SK-N-SH treated with all-trans-retinoic acid at 6 μM for 48 hours (cell line): ENCODE measurements at regions not wholly inside any gene's neighbourhood (a gene's known extent, or its start where the extent isn't known, plus 50 kb on each side); places are given as distances from the start of the nearest gene placed in this dataset.

Experiments used
- ATAC-seq: fragments of 200-7000 bp; cut with Tn5 transposase; 3 replicates; pipeline ENCODE4 v1.9.1; 2020; ENCODE audit warnings: mild to moderate bottlenecking, moderate library complexity
- ARNTL ChIP-seq: fragments of 450-650 bp; formaldehyde crosslinking; IDR thresholded peaks from 2 replicates; pipeline ENCODE4 v1.5.0; 2020; ENCODE audit warnings: low read depth, mild to moderate bottlenecking, moderate library complexity, borderline replicate concordance
- BACH2 ChIP-seq: fragments of 250-450 bp; sonication (Bioruptor Pico); IDR thresholded peaks from 2 replicates; pipeline ENCODE4 v1.9.0; 2021; ENCODE audit warnings: mild to moderate bottlenecking, borderline replicate concordance
- CREB5 ChIP-seq: fragments of 250-450 bp; sonication (Bioruptor Pico); IDR thresholded peaks from 2 replicates; pipeline ENCODE4 v1.5.1; 2020; ENCODE audit warnings: low read depth, mild to moderate bottlenecking, moderate library complexity
- CSDC2 ChIP-seq: fragments of 250-450 bp; sonication (Bioruptor Pico); IDR thresholded peaks from 2 replicates; pipeline ENCODE4 v1.5.0; 2020; ENCODE audit warnings: mild to moderate bottlenecking, moderate library complexity
- CSRNP3 ChIP-seq: fragments of 250-450 bp; sonication (Bioruptor Pico); IDR thresholded peaks from 2 replicates; pipeline ENCODE4 v1.5.1; 2021; ENCODE audit warnings: mild to moderate bottlenecking, moderate library complexity
- ESRRG ChIP-seq: fragments of 250-450 bp; sonication (Bioruptor Pico); IDR thresholded peaks from 2 replicates; pipeline ENCODE4 v1.6.1; 2021; ENCODE audit warnings: mild to moderate bottlenecking
- GLIS3 ChIP-seq: fragments of 250-450 bp; sonication (Bioruptor Pico); IDR thresholded peaks from 2 replicates; pipeline ENCODE4 v1.5.0; 2020; ENCODE audit warnings: mild to moderate bottlenecking, moderate library complexity
- OSR1 ChIP-seq: fragments of 250-450 bp; sonication (Bioruptor Pico); IDR thresholded peaks from 2 replicates; pipeline ENCODE4 v1.8.0; 2022; ENCODE audit warnings: moderate library complexity, mild to moderate bottlenecking, inconsistent platforms
- PATZ1 ChIP-seq: fragments of 250-450 bp; sonication (Bioruptor Pico); IDR thresholded peaks from 2 replicates; pipeline ENCODE4 v1.8.0; 2020; ENCODE audit warnings: mild to moderate bottlenecking, moderate library complexity, borderline replicate concordance
- PPARA ChIP-seq: fragments of 250-450 bp; sonication (Bioruptor Pico); IDR thresholded peaks from 2 replicates; pipeline ENCODE4 v1.5.0; 2020; ENCODE audit warnings: mild to moderate bottlenecking, borderline replicate concordance
- RARB ChIP-seq: fragments of 250-450 bp; sonication (Bioruptor Pico); IDR thresholded peaks from 2 replicates; pipeline ENCODE4 v1.8.0; 2021; ENCODE audit warnings: mild to moderate bottlenecking, moderate library complexity
- SNAI2 ChIP-seq: fragments of 250-450 bp; sonication (Bioruptor Pico); IDR thresholded peaks from 2 replicates; pipeline ENCODE4 v1.5.0; 2020; ENCODE audit warnings: mild to moderate bottlenecking, moderate library complexity
- TCF4 ChIP-seq: fragments of 250-450 bp; sonication (Bioruptor Pico); IDR thresholded peaks from 2 replicates; pipeline ENCODE4 v1.8.0; 2021; ENCODE audit warnings: mild to moderate bottlenecking, moderate library complexity, borderline replicate concordance
- TOX ChIP-seq: fragments of 250-450 bp; sonication (Bioruptor Pico); IDR thresholded peaks from 2 replicates; pipeline ENCODE4 v1.8.0; 2021; ENCODE audit warnings: mild to moderate bottlenecking, moderate library complexity, borderline replicate concordance
- TSHZ2 ChIP-seq: fragments of 250-450 bp; sonication (Bioruptor Pico); IDR thresholded peaks from 2 replicates; pipeline ENCODE4 v1.5.0; 2020; ENCODE audit warnings: mild to moderate bottlenecking, moderate library complexity
- ZC3H10 ChIP-seq: fragments of 250-450 bp; sonication (Bioruptor Pico); IDR thresholded peaks from 2 replicates; pipeline ENCODE4 v1.5.1; 2021; ENCODE audit warnings: mild to moderate bottlenecking, moderate library complexity
- ZFP3 ChIP-seq: fragments of 250-450 bp; sonication (Bioruptor Pico); IDR thresholded peaks from 2 replicates; pipeline ENCODE4 v1.5.0; 2020; ENCODE audit warnings: mild to moderate bottlenecking, moderate library complexity
- ZFP30 ChIP-seq: fragments of 450-650 bp; formaldehyde crosslinking; IDR thresholded peaks from 2 replicates; pipeline ENCODE4 v1.5.0; 2022; ENCODE audit warnings: mild to moderate bottlenecking, moderate library complexity
- ZNF565 ChIP-seq: fragments of 450-650 bp; formaldehyde crosslinking; conservative IDR thresholded peaks from 2 replicates; pipeline ENCODE4 v1.5.0; 2020; ENCODE audit warnings: low read depth, mild to moderate bottlenecking, moderate library complexity
- ZNF70 ChIP-seq: fragments of 450-650 bp; formaldehyde crosslinking; IDR thresholded peaks from 2 replicates; pipeline ENCODE4 v1.5.0; 2020; ENCODE audit warnings: mild to moderate bottlenecking, moderate library complexity
- ZNF8 ChIP-seq: fragments of 450-650 bp; formaldehyde crosslinking; IDR thresholded peaks from 2 replicates; pipeline ENCODE4 v1.5.0; 2020; ENCODE audit warnings: mild to moderate bottlenecking, moderate library complexity

DNA sequence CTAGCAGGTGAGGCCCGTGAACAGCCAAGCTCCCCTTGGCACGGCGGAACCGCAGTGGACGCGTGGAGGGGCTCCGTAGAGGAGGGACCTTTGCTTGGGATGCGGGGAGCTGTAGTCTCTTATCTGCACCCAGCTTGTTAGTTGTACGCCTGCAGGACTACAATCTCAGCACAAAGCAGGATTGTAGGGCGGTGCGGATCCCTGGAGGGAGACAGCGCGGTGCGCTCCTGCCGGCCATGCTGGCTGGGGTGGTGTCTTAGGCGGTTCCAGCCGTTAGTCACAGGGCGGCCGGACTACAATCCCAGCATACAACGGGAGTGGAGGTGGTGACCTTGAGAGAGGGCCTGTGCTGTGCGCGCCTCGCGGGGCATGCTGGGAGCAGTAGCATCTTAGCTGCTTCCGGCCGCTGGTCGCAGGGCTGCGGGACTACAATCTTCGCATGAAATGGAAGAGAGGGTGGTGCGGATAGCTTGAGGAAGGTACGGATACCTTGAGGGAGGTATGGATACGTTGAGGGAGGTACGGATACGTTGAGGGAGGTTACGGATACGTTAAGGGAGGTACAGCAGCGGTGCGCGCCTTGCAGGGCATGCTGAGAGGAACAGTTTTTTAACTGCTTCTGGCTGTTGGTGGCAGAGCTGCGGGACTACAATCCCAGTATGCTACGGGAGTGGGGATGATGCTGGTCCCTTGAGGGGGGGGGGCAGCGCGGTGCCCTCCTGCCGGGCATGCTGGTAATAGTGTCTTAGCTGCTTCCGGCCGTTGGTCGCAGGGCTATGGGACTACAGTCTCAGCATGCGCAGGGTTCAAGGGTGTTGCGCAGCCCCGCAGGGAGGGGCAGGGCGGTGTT is 1419.1 kb downstream of the UQCRFS1 start:
- TF ChIP-seq BACH2 (CRISPR knock-in tag) (no peak), SNAI2 (CRISPR knock-in tag) (no peak)
- TF ChIP-seq, all 23 proteins: peak for 0
- peak; percentile 97 for ATAC-seq

- no peak for TF ChIP-seq OSR1
- no peak for TF ChIP-seq ZNF70 (CRISPR knock-in tag)
- TF ChIP-seq PATZ1 (CRISPR knock-in tag): no peak
- no peak for TF ChIP-seq ZNF8 (CRISPR knock-in tag)
- TF ChIP-seq PPARA: no peak
- TF ChIP-seq CSRNP3 (CRISPR knock-in tag): no peak
- no peak for TF ChIP-seq SNAI2 (CRISPR knock-in tag)
- no peak for TF ChIP-seq TCF4
- no peak for TF ChIP-seq TOX (CRISPR knock-in tag)
- TF ChIP-seq ZNF565 (CRISPR knock-in tag): no peak
- TF ChIP-seq GLIS3 (CRISPR knock-in tag): no peak
Observed at GRCh38 chr19:27793128-27793643, 1419.8 kb downstream of the UQCRFS1 start.

DNA sequence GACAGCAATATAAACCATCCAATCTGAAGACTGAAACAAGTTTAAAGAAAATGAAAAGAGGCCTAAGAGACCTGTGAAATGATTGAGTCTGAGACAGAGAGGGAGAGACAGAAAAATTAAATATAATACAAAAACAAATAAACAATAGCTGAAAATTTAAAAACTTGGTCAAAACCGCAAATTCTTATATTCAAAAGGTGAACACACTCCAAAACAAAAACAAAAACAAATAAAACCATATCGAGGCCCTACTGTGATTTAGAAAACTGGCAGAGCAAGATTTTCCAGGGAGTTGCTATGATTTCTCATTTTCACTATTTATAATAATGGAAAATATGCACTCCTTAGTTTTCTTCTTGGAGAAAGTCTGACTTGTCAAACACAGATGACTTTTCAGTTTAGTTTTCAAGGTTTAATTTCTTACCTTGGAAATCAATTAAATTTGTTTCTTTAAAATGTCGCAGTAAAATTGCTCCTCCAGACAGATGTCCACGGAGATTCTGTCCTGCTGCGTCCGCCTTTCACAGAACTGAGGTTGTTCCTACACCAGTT is 1420.3 kb downstream of the UQCRFS1 start:
- ATAC-seq: no peak
- TF ChIP-seq ESRRG (no peak), CREB5 (CRISPR knock-in tag) (no peak)
- TF ChIP-seq, all 23 proteins: peak for 0

More at GRCh38 chr19:27793128-27793643, 1419.8 kb downstream of the UQCRFS1 start:
- ATAC-seq: peak; percentile 91

DNA sequence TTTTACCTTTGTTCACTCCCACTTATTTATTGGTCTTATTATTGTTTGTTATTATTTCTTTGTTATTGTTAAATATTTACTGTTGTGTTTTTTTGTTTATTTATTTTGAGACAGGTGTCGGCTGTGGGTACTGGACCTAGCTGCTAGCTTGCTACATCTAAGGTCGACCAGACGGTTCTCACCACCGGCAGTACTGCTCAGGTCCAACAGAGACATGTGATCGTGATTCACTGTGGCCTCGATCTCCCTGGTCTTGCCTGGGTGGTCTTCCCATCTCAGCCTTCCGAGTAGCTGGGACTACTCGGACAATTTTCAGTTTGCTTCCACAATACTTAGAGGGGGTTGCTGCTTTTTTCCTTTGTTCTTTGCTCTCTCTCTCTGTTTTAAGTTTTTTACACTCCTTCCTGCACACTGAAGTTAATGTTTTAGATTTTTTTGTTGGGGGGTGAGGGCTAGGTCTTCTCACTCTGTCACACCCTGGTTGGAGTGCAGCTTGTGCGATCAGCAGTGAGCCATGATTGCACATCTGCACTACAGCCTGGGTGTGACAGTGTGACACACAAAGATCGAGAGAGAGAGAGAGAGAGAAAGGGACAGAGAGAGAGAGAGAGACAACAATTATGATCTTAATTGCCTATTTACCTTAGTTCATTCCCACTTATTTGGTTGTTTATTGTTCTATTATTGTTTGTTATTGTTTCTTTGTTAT is 1432.4 kb downstream of the UQCRFS1 start:
- no peak for TF ChIP-seq GLIS3 (CRISPR knock-in tag)
- TF ChIP-seq SNAI2 (CRISPR knock-in tag): no peak
- no peak for TF ChIP-seq RARB
- no peak for TF ChIP-seq ZNF8 (CRISPR knock-in tag)
- TF ChIP-seq ZC3H10: no peak
- TF ChIP-seq PPARA: no peak
- TF ChIP-seq, all 23 proteins: peak for 0
- ATAC-seq: no peak

- no peak for ATAC-seq
- TF ChIP-seq CSDC2 (CRISPR knock-in tag) (no peak), PATZ1 (CRISPR knock-in tag) (no peak), TOX (CRISPR knock-in tag) (no peak), ZFP30 (CRISPR knock-in tag) (no peak), ARNTL (CRISPR knock-in tag) (no peak), ZC3H10 (no peak), BACH2 (CRISPR knock-in tag) (no peak), TSHZ2 (CRISPR knock-in tag) (no peak), CREB5 (CRISPR knock-in tag) (no peak), OSR1 (no peak), ZNF565 (CRISPR knock-in tag) (no peak), PPARA (no peak), ZFP3 (CRISPR knock-in tag) (no peak)
Observed at GRCh38 chr19:27779954-27780353, 1433.0 kb downstream of the UQCRFS1 start.
